Lung (tissue), 11 donors: ENCODE measurements at regions not wholly inside any gene's neighbourhood (a gene's known extent, or its start where the extent isn't known, plus 50 kb on each side); places are given as distances from the start of the nearest gene placed in this dataset.

Experiments used
- ATAC-seq: fragments of 200-7000 bp; cut with Tn5 transposase; one replicate; pipeline ENCODE4 v1.9.1; 2020; ENCODE audit warnings: moderate number of reproducible peaks; ENCODE audit not compliant: insufficient read depth, low FRiP score
- DNase-seq, 3 donors: peaks; one replicate each; pipeline ENCODE4 v3.0.0-alpha.2; 2013 to 2017
- H3K27ac ChIP-seq, 2 donors: one replicate each; pipeline ENCODE4 v1.5.1; 2013; ENCODE audit warnings: mild to moderate bottlenecking in 2 of 2, moderate library complexity in 2 of 2, control low read depth in 1 of 2, inconsistent platforms in 1 of 2, low read depth in 1 of 2, low read length in 1 of 2
- H3K27me3 ChIP-seq, 3 donors: one replicate each; pipeline ENCODE4 v1.5.1; 2013; ENCODE audit warnings: low read length in 2 of 3; ENCODE audit not compliant: control insufficient read depth in 3 of 3, insufficient read depth in 3 of 3
- H3K36me3 ChIP-seq, 4 donors: one replicate each; pipeline ENCODE4 v1.5.1; 2013; ENCODE audit warnings: low read length in 4 of 4, mild to moderate bottlenecking in 1 of 4, moderate library complexity in 1 of 4; ENCODE audit not compliant: control insufficient read depth in 4 of 4, insufficient read depth in 4 of 4
- H3K4me1 ChIP-seq, 5 donors: one replicate each; pipeline ENCODE4 v1.5.1; 2013; ENCODE audit warnings: low read length in 5 of 5, mild to moderate bottlenecking in 2 of 5, moderate library complexity in 1 of 5; ENCODE audit not compliant: control insufficient read depth in 5 of 5, insufficient read depth in 5 of 5
- H3K4me3 ChIP-seq: one replicate; pipeline ENCODE4 v1.5.1; 2013; ENCODE audit warnings: mild to moderate bottlenecking, control low read depth, moderate library complexity
- H3K9ac ChIP-seq, 2 donors: one replicate each; pipeline ENCODE4 v1.5.1; 2013; ENCODE audit warnings: low read length in 2 of 2, control low read depth in 1 of 2; ENCODE audit not compliant: insufficient read depth in 1 of 2
- H3K9me3 ChIP-seq, 4 donors: one replicate each; pipeline ENCODE4 v1.5.1; 2013; ENCODE audit warnings: low read length in 3 of 4, mild to moderate bottlenecking in 1 of 4, moderate library complexity in 1 of 4; ENCODE audit not compliant: control insufficient read depth in 4 of 4, insufficient read depth in 3 of 4
- WGBS, 2 donors: extraction: QIAGEN DNeasy Blood & Tissue Kit; methylation state at CpG; one replicate each; pipeline ENCODE4 v1.1.7; 2013; 5-methylcytosine and 5-hydroxymethylcytosine counted together
- TF ChIP-seq, protein P1 (sequence below): IDR thresholded peaks from 2 replicates; pipeline ENCODE4 v1.5.1; 2012; ENCODE audit warnings: mild to moderate bottlenecking; ENCODE audit errors: control extremely low read depth, extremely low read depth
- donor health status: control.
- donor health status: control.
- donor health status: Bipolar disorder and iron deficiency.
- donor health status: healthy.
- donor health status: DM: yes; HTN: yes; CAD: no.

GRCh38 chr20:12180107-12180661, 262.5 kb downstream of the BTBD3 start:
- H3K9me3 ChIP-seq: no peaks in the 10 kb centered on the region
- H3K27me3 ChIP-seq: no peaks in the 10 kb centered on the region
- WGBS, 2 donors: 73 to 74% methylated on average over 5 of the region's 5 CpGs
- DNase-seq (peak in 2 of 3 donors; percentile 11 to 19), ATAC-seq (no peak)
- H3K4me3 ChIP-seq: no peak overlapping the region
- H3K4me1 ChIP-seq: peaks cover 0 to 7% (median 0%) of the 10 kb centered on the region in 5 donors
- TF ChIP-seq, protein P1, sequence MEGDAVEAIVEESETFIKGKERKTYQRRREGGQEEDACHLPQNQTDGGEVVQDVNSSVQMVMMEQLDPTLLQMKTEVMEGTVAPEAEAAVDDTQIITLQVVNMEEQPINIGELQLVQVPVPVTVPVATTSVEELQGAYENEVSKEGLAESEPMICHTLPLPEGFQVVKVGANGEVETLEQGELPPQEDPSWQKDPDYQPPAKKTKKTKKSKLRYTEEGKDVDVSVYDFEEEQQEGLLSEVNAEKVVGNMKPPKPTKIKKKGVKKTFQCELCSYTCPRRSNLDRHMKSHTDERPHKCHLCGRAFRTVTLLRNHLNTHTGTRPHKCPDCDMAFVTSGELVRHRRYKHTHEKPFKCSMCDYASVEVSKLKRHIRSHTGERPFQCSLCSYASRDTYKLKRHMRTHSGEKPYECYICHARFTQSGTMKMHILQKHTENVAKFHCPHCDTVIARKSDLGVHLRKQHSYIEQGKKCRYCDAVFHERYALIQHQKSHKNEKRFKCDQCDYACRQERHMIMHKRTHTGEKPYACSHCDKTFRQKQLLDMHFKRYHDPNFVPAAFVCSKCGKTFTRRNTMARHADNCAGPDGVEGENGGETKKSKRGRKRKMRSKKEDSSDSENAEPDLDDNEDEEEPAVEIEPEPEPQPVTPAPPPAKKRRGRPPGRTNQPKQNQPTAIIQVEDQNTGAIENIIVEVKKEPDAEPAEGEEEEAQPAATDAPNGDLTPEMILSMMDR: no peak
- no peaks in the 10 kb centered on the region for H3K36me3 ChIP-seq
- no peak overlapping the region for H3K9ac ChIP-seq
- H3K27ac ChIP-seq: no peak overlapping the region

- no peak overlapping the region for H3K27ac ChIP-seq
- H3K4me3 ChIP-seq: no peak overlapping the region
- H3K9ac ChIP-seq: no peak overlapping the region
- DNase-seq: no peak
- ATAC-seq: no peak
- no peaks in the 10 kb centered on the region for H3K36me3 ChIP-seq
- peaks cover 0 to 3% (median 0%) of the 10 kb centered on the region in 4 donors for H3K9me3 ChIP-seq
- TF ChIP-seq, protein P1: no peak
- H3K4me1 ChIP-seq: no peaks in the 10 kb centered on the region
- no peaks in the 10 kb centered on the region for H3K27me3 ChIP-seq
Measured at GRCh38 chr20:12198281-12198680, 280.6 kb downstream of the BTBD3 start.

DNA sequence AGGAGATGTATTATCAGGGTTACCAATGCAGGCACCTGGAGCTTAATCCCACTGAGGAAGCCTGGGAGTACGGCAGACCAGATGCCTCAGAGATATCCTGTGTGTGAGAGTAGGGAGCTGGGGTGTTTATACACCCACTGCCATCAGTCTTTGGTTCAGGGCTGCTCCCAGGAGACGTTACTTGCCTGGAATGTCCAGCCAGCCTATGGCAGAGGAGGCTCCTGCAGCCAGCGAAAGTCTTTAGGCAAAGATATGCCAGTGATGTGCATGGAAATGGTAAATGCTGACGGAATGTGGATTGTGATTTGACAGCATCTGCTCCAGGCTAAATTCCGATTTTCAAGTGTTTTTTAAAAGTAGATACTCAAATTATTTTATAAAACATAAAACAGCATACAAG, 282.0 kb downstream of the BTBD3 start:
- Histone ChIP-seq H3K9ac (no peak overlapping the region), H3K27me3 (no peaks in the 10 kb centered on the region), H3K27ac (no peak overlapping the region), H3K4me1 (no peaks in the 10 kb centered on the region), H3K36me3 (no peaks in the 10 kb centered on the region), H3K9me3 (peaks cover 0 to 3% (median 0%) of the 10 kb centered on the region in 4 donors), H3K4me3 (no peak overlapping the region)
- DNase-seq (no peak), ATAC-seq (no peak)
- WGBS, 2 donors: 86 to 89% methylated on average over 4 to 5 of the region's 5 CpGs
- TF ChIP-seq, protein P1: no peak
